Heart right ventricle (tissue), 16 donors: ENCODE measurements at regions not wholly inside any gene's neighbourhood (a gene's known extent, or its start where the extent isn't known, plus 50 kb on each side); places are given as distances from the start of the nearest gene placed in this dataset.

ENCODE experiments used
- ATAC-seq, 8 donors: fragments of 200-7000 bp; cut with Tn5 transposase; one replicate each; pipeline ENCODE4 v1.9.1; 2020; ENCODE audit warnings: mild to moderate bottlenecking in 8 of 8, moderate library complexity in 8 of 8, moderate number of reproducible peaks in 1 of 8
- DNase-seq, 2 donors: peaks; one replicate each; pipeline ENCODE4 v3.0.0-alpha.2; 2020
- H3K27ac ChIP-seq, 10 donors: fragments of 200-600 bp; sonication (generic) in 2 of 10; one replicate each; pipeline versions ENCODE4 v1.5.0 to v1.8.0; 2020 to 2022; ENCODE audit warnings: mild to moderate bottlenecking in 3 of 10
- H3K27me3 ChIP-seq, 7 donors: fragments of 200-600 bp; one replicate each; pipeline ENCODE4 v1.8.0; 2021 to 2022; ENCODE audit warnings: mild to moderate bottlenecking in 2 of 7
- H3K36me3 ChIP-seq, 9 donors: fragments of 200-600 bp; sonication (generic) in 1 of 9; one replicate each; pipeline versions ENCODE4 v1.5.0 to v1.8.0; 2020 to 2022; ENCODE audit warnings: mild to moderate bottlenecking in 2 of 9
- H3K4me1 ChIP-seq, 9 donors: fragments of 200-600 bp; sonication (generic) in 1 of 9; one replicate each; pipeline versions ENCODE4 v1.5.0 to v1.8.0; 2020 to 2022; ENCODE audit warnings: mild to moderate bottlenecking in 4 of 9
- H3K4me3 ChIP-seq, 10 donors: fragments of 200-600 bp; sonication (generic) in 2 of 10; one replicate each; pipeline versions ENCODE4 v1.5.0 to v1.8.0; 2020 to 2022; ENCODE audit warnings: mild to moderate bottlenecking in 7 of 10, moderate library complexity in 2 of 10
- H3K9me3 ChIP-seq, 11 donors: fragments of 200-600 bp in 10 of 11; sonication (generic) in 2 of 11; one replicate each; pipeline versions ENCODE4 v1.5.0 to v1.8.0; 2013 to 2022; ENCODE audit warnings: mild to moderate bottlenecking in 2 of 11, control low read depth in 1 of 11, moderate library complexity in 1 of 11
- CTCF ChIP-seq, 9 donors: fragments of 200-600 bp; sonication (generic) in 2 of 9; IDR thresholded peaks; one replicate each; pipeline versions ENCODE4 v1.5.0 to v1.8.0; 2021 to 2022; ENCODE audit warnings: antibody characterized with exemption in 9 of 9, mild to moderate bottlenecking in 5 of 9, moderate library complexity in 1 of 9
- WGBS, 2 donors: extraction: QIAGEN DNeasy Blood & Tissue Kit; methylation state at CpG; one replicate each; pipeline ENCODE4 v1.1.7; 2013; ENCODE audit warnings: inconsistent platforms in 1 of 2; 5-methylcytosine and 5-hydroxymethylcytosine counted together
- intact Hi-C, 10 donors: fragments of 100-400 bp; cut with DNase I; formaldehyde crosslinking; loops; one replicate each; pipeline versions ENCODE4 v1.11.1 to v1.14.2; 2022
- donor health status: Arrhythmogenic right ventricular cardiomyopathy.
- donor health status: ischemic (EF 13 %, LVEDD 7.1; RV severe dilation, severe dysfunction).
- donor health status: healthy with polysubstance abuse.
- donor health status: DM: no; HTN: yes; CAD: no.
- donor health status: DM: no; HTN: no; CAD: no.
- donor health status: ischemic (EF 25% LVEDD 6.9; RV normal size, moderate dysfunction).
- donor health status: ischemic (EF 25% LVEDD 5.7; RV mildly dilated, moderate dysfunction).
- donor health status: healthy.
- donor health status: DM: yes; HTN: yes; CAD: no.
- donor health status: Ischemic cardiomyopathy.
- donor health status: ischemic (EF 35%, LVEDD 5.7; RV mildly dilated, moderate dysfunction).
- donor health status: nonischemic (EF 11% LVEDD 7.7; RV severe dilation, severe dysfunction).
- donor health status: DM: yes; HTN: yes; CAD: no.
- donor health status: PGD.
- donor health status: ischemic (EF 29% LVEDD 5.4; RV normal size, mild dysfunction).
- donor health status: nonischemic (EF 23%, LVEDD 6.1; RV moderate dilation, normal function).

- WGBS, 2 donors = 58 to 69% methylated on average over 4 of the region's 4 CpGs
- Histone ChIP-seq H3K27ac (no peak overlapping the region), H3K4me3 (no peak overlapping the region), H3K36me3 (no peaks in the 10 kb centered on the region), H3K27me3 (no peaks in the 10 kb centered on the region), H3K9me3 (peaks cover 0 to 15% (median 0%) of the 10 kb centered on the region in 11 donors), H3K4me1 (no peaks in the 10 kb centered on the region)
- no peak for ATAC-seq
- no peak for DNase-seq
- TF ChIP-seq CTCF (IDR thresholded peaks at IDR 0.05) = no peak
- intact Hi-C loops = no loop called here
These were observed 1417.4 kb upstream of the FLRT2 start for GRCh38 chr14:84112589-84112988.

GRCh38 chr14:84125676-84126075, 1404.3 kb upstream of the FLRT2 start:
- no peak for ATAC-seq

GRCh38 chr14:84127495-84127894, 1402.4 kb upstream of the FLRT2 start:
- TF ChIP-seq CTCF (IDR thresholded peaks at IDR 0.05) = no peak
- Histone ChIP-seq H3K9me3 (no peaks in the 10 kb centered on the region), H3K27ac (no peak overlapping the region), H3K4me1 (no peaks in the 10 kb centered on the region), H3K27me3 (no peaks in the 10 kb centered on the region), H3K36me3 (no peaks in the 10 kb centered on the region), H3K4me3 (no peak overlapping the region)
- DNase-seq = no peak
- intact Hi-C loops = no loop called here
- ATAC-seq = no peak
- WGBS, 2 donors = 65 to 68% methylated on average over 3 of the region's 3 CpGs

More at GRCh38 chr14:84125676-84126075, 1404.3 kb upstream of the FLRT2 start:
- Histone ChIP-seq H3K4me1 (no peaks in the 10 kb centered on the region), H3K4me3 (no peak overlapping the region), H3K27me3 (no peaks in the 10 kb centered on the region), H3K36me3 (no peaks in the 10 kb centered on the region), H3K9me3 (no peaks in the 10 kb centered on the region), H3K27ac (no peak overlapping the region)
- intact Hi-C loops = no loop called here
- no peak for TF ChIP-seq CTCF (IDR thresholded peaks at IDR 0.05)
- WGBS, 2 donors = 90 to 91% methylated on average over 4 of the region's 4 CpGs
- no peak for DNase-seq

- Histone ChIP-seq H3K4me3 (no peak overlapping the region), H3K4me1 (no peaks in the 10 kb centered on the region), H3K36me3 (no peaks in the 10 kb centered on the region), H3K27ac (no peak overlapping the region), H3K9me3 (no peaks in the 10 kb centered on the region), H3K27me3 (no peaks in the 10 kb centered on the region)
- no peak for ATAC-seq
- no peak for TF ChIP-seq CTCF (IDR thresholded peaks at IDR 0.05)
- DNase-seq = no peak
- intact Hi-C loops = no loop called here
- 31 to 34% methylated on average over 3 of the region's 3 CpGs for WGBS, 2 donors
These were observed 1401.9 kb upstream of the FLRT2 start for GRCh38 chr14:84128050-84128449.

GRCh38 chr14:84129007-84129406, 1400.9 kb upstream of the FLRT2 start:
- ATAC-seq = no peak
- TF ChIP-seq CTCF (IDR thresholded peaks at IDR 0.05) = no peak
- Histone ChIP-seq H3K4me3 (no peak overlapping the region), H3K4me1 (no peaks in the 10 kb centered on the region), H3K27me3 (no peaks in the 10 kb centered on the region), H3K36me3 (no peaks in the 10 kb centered on the region), H3K27ac (no peak overlapping the region), H3K9me3 (no peaks in the 10 kb centered on the region)
- WGBS, 2 donors = 60 to 64% methylated on average over 5 of the region's 5 CpGs
- intact Hi-C loops = no loop called here
- DNase-seq = no peak
